Mesenchymal stem cell (in vitro differentiated cells and primary cell): ENCODE measurements at regions not wholly inside any gene's neighbourhood (a gene's known extent, or its start where the extent isn't known, plus 50 kb on each side); places are given as distances from the start of the nearest gene placed in this dataset.

ENCODE experiments used
- DNase-seq: peaks from one replicate; pipeline ENCODE4 v3.0.0-alpha.2; 2013
- H2AFZ ChIP-seq: one replicate; pipeline ENCODE4 v1.6.1; 2013; ENCODE audit warnings: low read depth, mild to moderate bottlenecking, control low read depth, inconsistent platforms, low read length, moderate library complexity
- H2AK5ac ChIP-seq: 2 replicates; pipeline ENCODE4 v1.6.1; 2013; ENCODE audit warnings: low read length, moderate library complexity, mild to moderate bottlenecking, inconsistent platforms; ENCODE audit not compliant: severe bottlenecking
- H2BK120ac ChIP-seq: one replicate; pipeline ENCODE4 v1.6.1; 2013; ENCODE audit warnings: low read depth, mild to moderate bottlenecking, inconsistent platforms, low read length, moderate library complexity
- H2BK12ac ChIP-seq, 2 experiments: one replicate each; pipeline ENCODE4 v1.6.1; 2013; ENCODE audit warnings: inconsistent platforms in 2 of 2, low read length in 2 of 2, mild to moderate bottlenecking in 2 of 2, moderate library complexity in 2 of 2, control low read depth in 1 of 2
- H2BK15ac ChIP-seq: one replicate; pipeline ENCODE4 v1.6.1; 2013; ENCODE audit warnings: mild to moderate bottlenecking, low read depth, inconsistent platforms; ENCODE audit not compliant: poor library complexity, severe bottlenecking
- H2BK5ac ChIP-seq: 2 replicates; pipeline ENCODE4 v1.6.1; 2013; ENCODE audit warnings: low read depth, mild to moderate bottlenecking, low read length, control low read depth, inconsistent platforms; ENCODE audit not compliant: poor library complexity, severe bottlenecking
- H3K14ac ChIP-seq, 2 experiments: one replicate each; pipeline ENCODE4 v1.6.1; 2013; ENCODE audit warnings: inconsistent platforms in 2 of 2, low read length in 2 of 2, control low read depth in 1 of 2, mild to moderate bottlenecking in 1 of 2, moderate library complexity in 1 of 2
- H3K18ac ChIP-seq, 2 experiments: one replicate each; pipeline ENCODE4 v1.6.1; 2013; ENCODE audit warnings: inconsistent platforms in 2 of 2, low read length in 2 of 2, control low read depth in 1 of 2, low read depth in 1 of 2, mild to moderate bottlenecking in 1 of 2
- H3K23ac ChIP-seq, 2 experiments: one replicate each; pipeline ENCODE4 v1.6.1; 2013; ENCODE audit warnings: inconsistent platforms in 2 of 2, low read length in 2 of 2, mild to moderate bottlenecking in 2 of 2, moderate library complexity in 2 of 2, control low read depth in 1 of 2
- H3K27ac ChIP-seq: 2 replicates; pipeline ENCODE4 v1.5.1; 2013; ENCODE audit warnings: mild to moderate bottlenecking, moderate library complexity, low read length, control low read depth, inconsistent platforms; ENCODE audit not compliant: poor library complexity, severe bottlenecking
- H3K27me3 ChIP-seq, 2 experiments: 2 replicates each; pipeline versions ENCODE4 v1.6.1 to v1.7.0; 2013; ENCODE audit warnings: low read length in 2 of 2, mild to moderate bottlenecking in 2 of 2, moderate library complexity in 2 of 2, control low read depth in 1 of 2, inconsistent platforms in 1 of 2; ENCODE audit not compliant: control insufficient read depth in 1 of 2, insufficient read depth in 1 of 2
- H3K36me3 ChIP-seq, 2 experiments: 2 replicates each; pipeline versions ENCODE4 v1.6.1 to v1.7.0; 2013; ENCODE audit warnings: low read length in 2 of 2, control low read depth in 1 of 2, inconsistent platforms in 1 of 2, low read depth in 1 of 2, mild to moderate bottlenecking in 1 of 2; ENCODE audit not compliant: insufficient read depth in 2 of 2, control insufficient read depth in 1 of 2
- H3K4ac ChIP-seq, 2 experiments: one replicate each; pipeline ENCODE4 v1.6.1; 2013; ENCODE audit warnings: inconsistent platforms in 2 of 2, low read length in 2 of 2, mild to moderate bottlenecking in 2 of 2, moderate library complexity in 2 of 2, control low read depth in 1 of 2, low read depth in 1 of 2
- H3K4me1 ChIP-seq: 2 replicates; pipeline ENCODE4 v1.6.1; 2013; ENCODE audit warnings: low read depth, low read length, control low read depth; ENCODE audit not compliant: control insufficient read depth, insufficient read depth
- H3K4me2 ChIP-seq: 2 replicates; pipeline ENCODE4 v1.6.1; 2013; ENCODE audit warnings: low read length, mild to moderate bottlenecking, inconsistent platforms; ENCODE audit not compliant: poor library complexity, severe bottlenecking
- H3K4me3 ChIP-seq, 2 experiments: 2 replicates each; pipeline versions ENCODE4 v1.5.1 to v1.7.0; 2013; ENCODE audit warnings: low read length in 2 of 2, mild to moderate bottlenecking in 2 of 2, control low read depth in 1 of 2, low read depth in 1 of 2; ENCODE audit not compliant: insufficient read depth in 1 of 2
- H3K79me1 ChIP-seq: replicated peaks from 2 replicates; pipeline ENCODE4 v1.6.1; 2013; ENCODE audit warnings: mild to moderate bottlenecking, control low read depth, low read length, inconsistent platforms; ENCODE audit not compliant: poor library complexity, severe bottlenecking
- H3K9ac ChIP-seq: 2 replicates; pipeline ENCODE4 v1.7.0; 2013; ENCODE audit warnings: mild to moderate bottlenecking, low read length, moderate library complexity
- H3K9me3 ChIP-seq: 2 replicates; pipeline ENCODE4 v1.7.0; 2013; ENCODE audit warnings: mild to moderate bottlenecking, low read length; ENCODE audit not compliant: control insufficient read depth
- H4K8ac ChIP-seq: one replicate; pipeline ENCODE4 v1.6.1; 2013; ENCODE audit warnings: inconsistent platforms, mild to moderate bottlenecking, low read length, moderate library complexity
- H4K91ac ChIP-seq: one replicate; pipeline ENCODE4 v1.6.1; 2013; ENCODE audit warnings: mild to moderate bottlenecking, low read length, inconsistent platforms
- WGBS: methylation state at CpG from one replicate; pipeline ENCODE4 v1.1.7; 2013; ENCODE audit warnings: mixed read lengths; 5-methylcytosine and 5-hydroxymethylcytosine counted together

- Histone ChIP-seq H2BK15ac (no peak overlapping the region), H2AK5ac (no peak overlapping the region), H3K18ac (no peak overlapping the region), H3K14ac (no peak overlapping the region), H3K4me1 (no peaks in the 10 kb centered on the region), H3K4me3 (no peak overlapping the region), H2BK5ac (no peak overlapping the region), H3K4ac (no peak overlapping the region), H3K9ac (no peak overlapping the region), H3K79me1 (no peaks in the 10 kb centered on the region), H4K8ac (no peak overlapping the region), H3K9me3 (no peaks in the 10 kb centered on the region), H3K27ac (no peak overlapping the region), H3K27me3 (no peaks in the 10 kb centered on the region), H2BK12ac (no peak overlapping the region), H3K23ac (no peak overlapping the region), H4K91ac (no peak overlapping the region), H3K36me3 (no peaks in the 10 kb centered on the region), H2BK120ac (no peak overlapping the region), H3K4me2 (no peak overlapping the region), H2AFZ (no peak overlapping the region)
- WGBS: 92% methylated on average over 1 of the region's 3 CpGs
- DNase-seq: no peak
These were observed 481.1 kb downstream of the TFAP2B start for GRCh38 chr6:51299621-51300380.

DNA sequence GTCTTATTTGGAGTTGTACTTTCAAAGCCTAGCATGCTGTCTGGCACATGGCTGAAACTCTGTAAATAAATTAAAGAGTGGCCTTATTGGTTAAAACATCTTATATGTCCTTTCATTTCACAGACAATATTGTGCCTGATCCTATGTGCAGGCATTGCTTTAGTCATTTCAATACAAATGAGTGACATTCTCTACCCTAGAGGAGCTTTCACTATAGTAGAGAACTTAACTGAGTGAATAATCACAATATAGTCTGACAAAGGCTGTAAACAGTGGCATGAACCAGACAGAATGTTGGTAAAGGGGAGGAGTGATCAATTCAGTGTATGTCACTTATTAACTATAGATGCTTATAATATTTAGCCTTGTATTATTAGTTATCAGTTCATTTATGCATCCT lies 481.8 kb downstream of the TFAP2B start:
- Histone ChIP-seq H2BK120ac (no peak overlapping the region), H3K27ac (no peak overlapping the region), H3K18ac (no peak overlapping the region), H3K9ac (no peak overlapping the region), H3K4me1 (no peaks in the 10 kb centered on the region), H3K4me2 (no peak overlapping the region), H4K8ac (no peak overlapping the region), H3K27me3 (no peaks in the 10 kb centered on the region), H3K36me3 (no peaks in the 10 kb centered on the region), H3K79me1 (no peaks in the 10 kb centered on the region), H3K4me3 (no peak overlapping the region), H4K91ac (no peak overlapping the region), H2BK5ac (no peak overlapping the region), H3K4ac (no peak overlapping the region), H2BK15ac (no peak overlapping the region), H2BK12ac (no peak overlapping the region), H3K23ac (no peak overlapping the region), H3K9me3 (no peaks in the 10 kb centered on the region), H3K14ac (no peak overlapping the region), H2AFZ (no peak overlapping the region), H2AK5ac (no peak overlapping the region)
- no peak for DNase-seq

DNA sequence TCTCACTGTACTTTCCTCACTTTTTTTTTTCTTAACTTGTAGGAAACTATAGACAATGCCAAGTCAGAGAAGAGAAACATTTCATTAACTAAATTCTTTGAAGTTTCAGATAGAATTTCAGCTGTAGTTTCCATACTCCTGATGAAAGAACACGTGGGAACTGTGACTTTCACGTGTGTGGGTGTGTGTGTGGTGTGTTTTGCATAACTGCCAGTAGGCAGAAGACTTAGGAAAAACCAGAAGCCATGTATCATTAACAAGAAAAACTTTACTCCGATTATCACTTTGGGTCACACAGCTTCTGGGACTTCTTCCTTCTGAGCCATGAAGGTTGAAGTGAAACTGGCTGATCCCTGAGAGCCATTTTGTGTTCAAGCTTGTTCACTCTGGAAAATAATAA lies 483.3 kb downstream of the TFAP2B start:
- Histone ChIP-seq H3K27me3 (no peaks in the 10 kb centered on the region), H2BK15ac (no peak overlapping the region), H3K14ac (no peak overlapping the region), H3K4me3 (no peak overlapping the region), H3K36me3 (no peaks in the 10 kb centered on the region), H2BK12ac (no peak overlapping the region), H3K4me1 (no peaks in the 10 kb centered on the region), H3K4me2 (no peak overlapping the region), H3K4ac (no peak overlapping the region), H2AFZ (no peak overlapping the region), H3K9ac (no peak overlapping the region), H3K79me1 (no peaks in the 10 kb centered on the region), H2AK5ac (no peak overlapping the region), H3K18ac (no peak overlapping the region), H4K91ac (no peak overlapping the region), H3K27ac (no peak overlapping the region), H2BK5ac (no peak overlapping the region), H3K23ac (no peak overlapping the region), H3K9me3 (no peaks in the 10 kb centered on the region), H2BK120ac (no peak overlapping the region), H4K8ac (no peak overlapping the region)
- DNase-seq: no peak
- 59% methylated on average over 3 of the region's 3 CpGs for WGBS

GRCh38 chr6:51302431-51302830 lies 483.8 kb downstream of the TFAP2B start:
- WGBS: no CpG with 5 or more reads among the region's 2 CpGs
- no peak overlapping the region for H3K4ac ChIP-seq
- DNase-seq: no peak
- no peak overlapping the region for H2AFZ ChIP-seq
- H2BK120ac ChIP-seq: no peak overlapping the region
- no peak overlapping the region for H3K9ac ChIP-seq
- no peaks in the 10 kb centered on the region for H3K36me3 ChIP-seq
- no peak overlapping the region for H4K91ac ChIP-seq
- no peak overlapping the region for H2BK12ac ChIP-seq
- H3K14ac ChIP-seq: no peak overlapping the region
- no peak overlapping the region for H3K18ac ChIP-seq
- no peak overlapping the region for H3K4me3 ChIP-seq
- H3K79me1 ChIP-seq: no peaks in the 10 kb centered on the region
- no peak overlapping the region for H2AK5ac ChIP-seq
- H3K27ac ChIP-seq: no peak overlapping the region
- no peak overlapping the region for H4K8ac ChIP-seq
- H3K9me3 ChIP-seq: no peaks in the 10 kb centered on the region
- H3K27me3 ChIP-seq: no peaks in the 10 kb centered on the region
- no peak overlapping the region for H2BK15ac ChIP-seq
- H3K4me2 ChIP-seq: no peak overlapping the region
- no peaks in the 10 kb centered on the region for H3K4me1 ChIP-seq
- H3K23ac ChIP-seq: no peak overlapping the region
- no peak overlapping the region for H2BK5ac ChIP-seq
